ENCODE measurements at regions not wholly inside any gene's neighbourhood (a gene's known extent, or its start where the extent isn't known, plus 50 kb on each side); places are given as distances from the start of the nearest gene placed in this dataset.

GRCh38 chr13:47801555-47801954 is 199.5 kb downstream of the SUCLA2 start:
- H3K36me3 Mint-ChIP-seq (ENCODE audit: low read depth), result no peaks in the 10 kb centered on the region
- intact Hi-C loops (cut with micrococcal nuclease), result no loop called here

GRCh38 chr13:47800593-47800992 is 200.5 kb downstream of the SUCLA2 start:
- H3K36me3 Mint-ChIP-seq (ENCODE audit: low read depth), result no peaks in the 10 kb centered on the region
- no peaks in the 10 kb centered on the region for H3K4me1 Mint-ChIP-seq (ENCODE audit: low read depth)
- H3K27ac Mint-ChIP-seq, result no peak overlapping the region
- H3K9me3 Mint-ChIP-seq, result peaks cover 8% of the 10 kb centered on the region
- H3K27me3 Mint-ChIP-seq, result no peaks in the 10 kb centered on the region
- no peak overlapping the region for H3K4me3 Mint-ChIP-seq
- intact Hi-C loops (cut with micrococcal nuclease), result no loop called here

More at GRCh38 chr13:47801555-47801954, 199.5 kb downstream of the SUCLA2 start:
- Mint-ChIP-seq H3K27me3 (no peaks in the 10 kb centered on the region), H3K4me3 (no peak overlapping the region), H3K9me3 (peaks cover 8% of the 10 kb centered on the region), H3K4me1 (ENCODE audit: low read depth) (no peaks in the 10 kb centered on the region), H3K27ac (no peak overlapping the region)

- H3K36me3 Mint-ChIP-seq (ENCODE audit: low read depth), result no peaks in the 10 kb centered on the region
- no peaks in the 10 kb centered on the region for H3K27me3 Mint-ChIP-seq
- H3K9me3 Mint-ChIP-seq, result peaks cover 8% of the 10 kb centered on the region
- no peaks in the 10 kb centered on the region for H3K4me1 Mint-ChIP-seq (ENCODE audit: low read depth)
- intact Hi-C loops (cut with micrococcal nuclease), result no loop called here
- H3K4me3 Mint-ChIP-seq, result no peak overlapping the region
- H3K27ac Mint-ChIP-seq, result no peak overlapping the region
These were observed 202.2 kb downstream of the SUCLA2 start for GRCh38 chr13:47798906-47799305.

- no peaks in the 10 kb centered on the region for H3K4me1 Mint-ChIP-seq (ENCODE audit: low read depth)
- no peaks in the 10 kb centered on the region for H3K27me3 Mint-ChIP-seq
- H3K27ac Mint-ChIP-seq, result no peak overlapping the region
- H3K9me3 Mint-ChIP-seq, result peaks cover 8% of the 10 kb centered on the region
- no peaks in the 10 kb centered on the region for H3K36me3 Mint-ChIP-seq (ENCODE audit: low read depth)
- no peak overlapping the region for H3K4me3 Mint-ChIP-seq
- intact Hi-C loops (cut with micrococcal nuclease), result no loop called here
These were observed 202.9 kb downstream of the SUCLA2 start for GRCh38 chr13:47798194-47798593.

- H3K4me1 Mint-ChIP-seq (ENCODE audit: low read depth), result no peaks in the 10 kb centered on the region
- no peak overlapping the region for H3K27ac Mint-ChIP-seq
- H3K27me3 Mint-ChIP-seq, result no peaks in the 10 kb centered on the region
- H3K36me3 Mint-ChIP-seq (ENCODE audit: low read depth), result no peaks in the 10 kb centered on the region
- H3K4me3 Mint-ChIP-seq, result no peak overlapping the region
- peaks cover 12% of the 10 kb centered on the region for H3K9me3 Mint-ChIP-seq
- intact Hi-C loops (cut with micrococcal nuclease), result no loop called here
These were observed 204.3 kb downstream of the SUCLA2 start for GRCh38 chr13:47796816-47797215.

- peaks cover 27% of the 10 kb centered on the region for H3K9me3 Mint-ChIP-seq
- H3K27me3 Mint-ChIP-seq, result no peaks in the 10 kb centered on the region
- no peak overlapping the region for H3K4me3 Mint-ChIP-seq
- no peaks in the 10 kb centered on the region for H3K36me3 Mint-ChIP-seq (ENCODE audit: low read depth)
- intact Hi-C loops (cut with micrococcal nuclease), result no loop called here
- H3K27ac Mint-ChIP-seq, result no peak overlapping the region
- H3K4me1 Mint-ChIP-seq (ENCODE audit: low read depth), result no peaks in the 10 kb centered on the region
These were observed 206.1 kb downstream of the SUCLA2 start for GRCh38 chr13:47794963-47795362.

GRCh38 chr13:47790755-47791154 is 210.3 kb downstream of the SUCLA2 start:
- intact Hi-C loops (cut with micrococcal nuclease), result no loop called here
- H3K4me3 Mint-ChIP-seq, result no peak overlapping the region

GRCh38 chr13:47788844-47789243 is 212.2 kb downstream of the SUCLA2 start:
- intact Hi-C loops (cut with micrococcal nuclease), result no loop called here
- Mint-ChIP-seq H3K27me3 (no peaks in the 10 kb centered on the region), H3K36me3 (ENCODE audit: low read depth) (no peaks in the 10 kb centered on the region), H3K4me3 (no peak overlapping the region), H3K27ac (no peak overlapping the region), H3K4me1 (ENCODE audit: low read depth) (no peaks in the 10 kb centered on the region), H3K9me3 (peaks cover 44% of the 10 kb centered on the region)

More at GRCh38 chr13:47790755-47791154, 210.3 kb downstream of the SUCLA2 start:
- no peaks in the 10 kb centered on the region for H3K4me1 Mint-ChIP-seq (ENCODE audit: low read depth)
- no peak overlapping the region for H3K27ac Mint-ChIP-seq
- no peaks in the 10 kb centered on the region for H3K36me3 Mint-ChIP-seq (ENCODE audit: low read depth)
- no peaks in the 10 kb centered on the region for H3K27me3 Mint-ChIP-seq
- H3K9me3 Mint-ChIP-seq, result peaks cover 44% of the 10 kb centered on the region

- Mint-ChIP-seq H3K9me3 (peaks cover 16% of the 10 kb centered on the region), H3K27ac (no peak overlapping the region), H3K4me1 (ENCODE audit: low read depth) (no peaks in the 10 kb centered on the region), H3K4me3 (no peak overlapping the region), H3K27me3 (peaks cover 3% of the 10 kb centered on the region), H3K36me3 (ENCODE audit: low read depth) (no peaks in the 10 kb centered on the region)
- intact Hi-C loops (cut with micrococcal nuclease), result loop anchor here (1.0 kb wide), 2 partner anchors 802 to 943 kb away; no protein-coding TSS in a partner anchor
These were observed 226.4 kb downstream of the SUCLA2 start for GRCh38 chr13:47774671-47774994.

- intact Hi-C loops (cut with micrococcal nuclease), result no loop called here
- Mint-ChIP-seq H3K36me3 (ENCODE audit: low read depth) (no peaks in the 10 kb centered on the region), H3K4me3 (no peak overlapping the region), H3K27me3 (no peaks in the 10 kb centered on the region), H3K4me1 (ENCODE audit: low read depth) (no peaks in the 10 kb centered on the region), H3K9me3 (peaks cover 9% of the 10 kb centered on the region), H3K27ac (no peak overlapping the region)
These were observed 236.3 kb downstream of the SUCLA2 start for GRCh38 chr13:47764817-47765216.

GRCh38 chr13:47757466-47758080 is 243.5 kb downstream of the SUCLA2 start:
- Mint-ChIP-seq H3K27ac (no peak overlapping the region), H3K4me1 (ENCODE audit: low read depth) (no peaks in the 10 kb centered on the region), H3K9me3 (no peaks in the 10 kb centered on the region), H3K27me3 (no peaks in the 10 kb centered on the region), H3K36me3 (ENCODE audit: low read depth) (no peaks in the 10 kb centered on the region), H3K4me3 (no peak overlapping the region)
- intact Hi-C loops (cut with micrococcal nuclease), result no loop called here

- H3K4me1 Mint-ChIP-seq (ENCODE audit: low read depth), result no peaks in the 10 kb centered on the region
- no peaks in the 10 kb centered on the region for H3K9me3 Mint-ChIP-seq
- H3K27ac Mint-ChIP-seq, result no peak overlapping the region
- no peaks in the 10 kb centered on the region for H3K27me3 Mint-ChIP-seq
- H3K4me3 Mint-ChIP-seq, result no peak overlapping the region
- intact Hi-C loops (cut with micrococcal nuclease), result no loop called here
- H3K36me3 Mint-ChIP-seq (ENCODE audit: low read depth), result no peaks in the 10 kb centered on the region
These were observed 253.2 kb downstream of the SUCLA2 start for GRCh38 chr13:47747901-47748300.

- H3K9me3 Mint-ChIP-seq, result no peaks in the 10 kb centered on the region
- H3K36me3 Mint-ChIP-seq (ENCODE audit: low read depth), result no peaks in the 10 kb centered on the region
- intact Hi-C loops (cut with micrococcal nuclease), result no loop called here
- H3K27ac Mint-ChIP-seq, result no peak overlapping the region
- no peaks in the 10 kb centered on the region for H3K4me1 Mint-ChIP-seq (ENCODE audit: low read depth)
- H3K27me3 Mint-ChIP-seq, result no peaks in the 10 kb centered on the region
- H3K4me3 Mint-ChIP-seq, result no peak overlapping the region
These were observed 274.7 kb downstream of the SUCLA2 start for GRCh38 chr13:47726394-47726793.

GRCh38 chr13:47723898-47724297 is 277.2 kb downstream of the SUCLA2 start:
- H3K36me3 Mint-ChIP-seq (ENCODE audit: low read depth), result no peaks in the 10 kb centered on the region
- no peak overlapping the region for H3K4me3 Mint-ChIP-seq
- H3K27ac Mint-ChIP-seq, result no peak overlapping the region

GRCh38 chr13:47719164-47719563 is 281.9 kb downstream of the SUCLA2 start:
- no peaks in the 10 kb centered on the region for H3K4me1 Mint-ChIP-seq (ENCODE audit: low read depth)
- H3K36me3 Mint-ChIP-seq (ENCODE audit: low read depth), result no peaks in the 10 kb centered on the region
- no peaks in the 10 kb centered on the region for H3K9me3 Mint-ChIP-seq
- intact Hi-C loops (cut with micrococcal nuclease), result no loop called here
- H3K4me3 Mint-ChIP-seq, result no peak overlapping the region
- H3K27me3 Mint-ChIP-seq, result no peaks in the 10 kb centered on the region
- H3K27ac Mint-ChIP-seq, result no peak overlapping the region

More at GRCh38 chr13:47723898-47724297, 277.2 kb downstream of the SUCLA2 start:
- Mint-ChIP-seq H3K9me3 (no peaks in the 10 kb centered on the region), H3K4me1 (ENCODE audit: low read depth) (no peaks in the 10 kb centered on the region), H3K27me3 (no peaks in the 10 kb centered on the region)
- intact Hi-C loops (cut with micrococcal nuclease), result no loop called here

Measured in dendritic cell treated with granulocyte-macrophage colony-stimulating factor and Interleukin-4, amounts not matched to agents 40 ng/mL and 50 ng/mL, for 4 days (primary cell).